ENCODE measurements at regions not wholly inside any gene's neighbourhood (a gene's known extent, or its start where the extent isn't known, plus 50 kb on each side); places are given as distances from the start of the nearest gene placed in this dataset.

DNA sequence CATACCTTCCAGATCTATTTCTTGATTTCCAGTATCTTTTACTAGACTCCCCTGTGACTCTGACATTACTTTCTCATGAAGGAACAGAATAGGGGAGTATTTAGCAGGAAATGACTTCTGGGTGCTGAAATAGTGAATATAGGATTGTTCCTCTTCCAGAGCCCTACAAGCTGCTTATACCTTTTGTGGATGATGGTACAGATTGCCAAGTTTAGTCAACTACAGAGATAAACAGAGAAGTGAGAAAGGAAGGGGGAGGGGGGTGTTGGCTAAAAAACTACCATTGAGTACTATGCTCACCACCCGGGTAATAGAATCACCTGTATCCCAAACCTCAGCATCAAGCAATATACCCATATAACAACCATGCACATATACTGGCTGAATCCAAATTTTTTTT, 298.3 kb upstream of the GPR149 start:
- TF ChIP-seq POLR2A (IDR thresholded peaks at IDR 0.05): no peak
- TF ChIP-seq, protein P1, sequence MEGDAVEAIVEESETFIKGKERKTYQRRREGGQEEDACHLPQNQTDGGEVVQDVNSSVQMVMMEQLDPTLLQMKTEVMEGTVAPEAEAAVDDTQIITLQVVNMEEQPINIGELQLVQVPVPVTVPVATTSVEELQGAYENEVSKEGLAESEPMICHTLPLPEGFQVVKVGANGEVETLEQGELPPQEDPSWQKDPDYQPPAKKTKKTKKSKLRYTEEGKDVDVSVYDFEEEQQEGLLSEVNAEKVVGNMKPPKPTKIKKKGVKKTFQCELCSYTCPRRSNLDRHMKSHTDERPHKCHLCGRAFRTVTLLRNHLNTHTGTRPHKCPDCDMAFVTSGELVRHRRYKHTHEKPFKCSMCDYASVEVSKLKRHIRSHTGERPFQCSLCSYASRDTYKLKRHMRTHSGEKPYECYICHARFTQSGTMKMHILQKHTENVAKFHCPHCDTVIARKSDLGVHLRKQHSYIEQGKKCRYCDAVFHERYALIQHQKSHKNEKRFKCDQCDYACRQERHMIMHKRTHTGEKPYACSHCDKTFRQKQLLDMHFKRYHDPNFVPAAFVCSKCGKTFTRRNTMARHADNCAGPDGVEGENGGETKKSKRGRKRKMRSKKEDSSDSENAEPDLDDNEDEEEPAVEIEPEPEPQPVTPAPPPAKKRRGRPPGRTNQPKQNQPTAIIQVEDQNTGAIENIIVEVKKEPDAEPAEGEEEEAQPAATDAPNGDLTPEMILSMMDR (IDR thresholded peaks at IDR 0.05): no peak
